Activated B cell treated with CpG ODN at 0.5 μM for 24 hours (primary cell): ENCODE measurements at regions not wholly inside any gene's neighbourhood (a gene's known extent, or its start where the extent isn't known, plus 50 kb on each side); places are given as distances from the start of the nearest gene placed in this dataset.

Experiments used
- ATAC-seq: fragments of 200-7000 bp; cut with Tn5 transposase; one replicate; pipeline ENCODE4 v1.10.0; 2021; ENCODE audit warnings: low read depth, mild to moderate bottlenecking, moderate library complexity
- CTCF ChIA-PET: fragments of 350-600 bp; sonication (Branson Sonifier 250); formaldehyde crosslinking; loops from one replicate; lab custom pipeline; 2021; ENCODE audit warnings: antibody characterized with exemption; lab: Charles Lee
- POLR2A ChIA-PET: fragments of 350-600 bp; sonication (Branson Sonifier 250); formaldehyde crosslinking; loops from one replicate; lab custom pipeline; 2021; ENCODE audit warnings: antibody characterized with exemption; lab: Charles Lee
- DNase-seq: peaks from one replicate; pipeline ENCODE4 v3.0.0; 2022
- H3K27ac Mint-ChIP-seq: one replicate; pipeline ENCODE4 v1.8.0; 2020; ENCODE audit warnings: mixed read lengths
- H3K27me3 Mint-ChIP-seq: one replicate; pipeline ENCODE4 v1.8.0; 2021; ENCODE audit warnings: mixed read lengths
- H3K36me3 Mint-ChIP-seq: one replicate; pipeline ENCODE4 v1.8.0; 2021; ENCODE audit warnings: low read depth, mixed read lengths
- H3K4me1 Mint-ChIP-seq: one replicate; pipeline ENCODE4 v1.8.0; 2021; ENCODE audit warnings: mixed read lengths
- H3K4me3 Mint-ChIP-seq: one replicate; pipeline ENCODE4 v1.8.0; 2020; ENCODE audit warnings: mild to moderate bottlenecking, mixed read lengths
- H3K9me3 Mint-ChIP-seq: one replicate; pipeline ENCODE4 v1.8.0; 2020; ENCODE audit warnings: mixed read lengths
- intact Hi-C: fragments of 100-400 bp; cut with micrococcal nuclease; formaldehyde crosslinking; loops from one replicate; pipeline ENCODE4 v1.15.1; 2024
- TF ChIP-seq, protein P1 (sequence below): fragments of 200-600 bp; IDR thresholded peaks from one replicate; pipeline ENCODE4 v1.8.0; 2022; ENCODE audit warnings: antibody characterized with exemption, mild to moderate bottlenecking

DNA sequence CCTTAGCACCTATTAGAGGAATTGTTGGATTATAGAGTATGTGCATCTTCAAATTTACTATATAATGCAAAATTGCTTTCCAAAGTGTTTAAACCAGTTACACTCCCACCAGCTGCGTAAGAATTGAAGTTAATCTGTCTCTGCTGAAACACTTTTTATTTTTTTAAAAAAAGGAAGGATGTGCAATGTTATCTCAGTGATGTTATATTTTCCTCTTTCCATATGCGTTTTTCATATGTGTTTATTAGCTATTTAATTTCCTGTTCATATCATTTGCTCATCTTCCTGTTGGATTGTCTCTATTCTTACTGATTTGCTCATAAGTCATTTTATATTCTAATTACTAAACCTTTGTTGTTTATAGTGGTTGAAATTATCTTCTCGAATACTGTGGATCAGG, 63.2 kb upstream of the RFX8 start:
- DNase-seq (no peak), ATAC-seq (no peak)
- H3K9me3 Mint-ChIP-seq, result no peaks in the 10 kb centered on the region
- no peak overlapping the region for H3K4me3 Mint-ChIP-seq
- H3K36me3 Mint-ChIP-seq, result no peaks in the 10 kb centered on the region
- no peaks in the 10 kb centered on the region for H3K27me3 Mint-ChIP-seq
- TF ChIP-seq, protein P1, sequence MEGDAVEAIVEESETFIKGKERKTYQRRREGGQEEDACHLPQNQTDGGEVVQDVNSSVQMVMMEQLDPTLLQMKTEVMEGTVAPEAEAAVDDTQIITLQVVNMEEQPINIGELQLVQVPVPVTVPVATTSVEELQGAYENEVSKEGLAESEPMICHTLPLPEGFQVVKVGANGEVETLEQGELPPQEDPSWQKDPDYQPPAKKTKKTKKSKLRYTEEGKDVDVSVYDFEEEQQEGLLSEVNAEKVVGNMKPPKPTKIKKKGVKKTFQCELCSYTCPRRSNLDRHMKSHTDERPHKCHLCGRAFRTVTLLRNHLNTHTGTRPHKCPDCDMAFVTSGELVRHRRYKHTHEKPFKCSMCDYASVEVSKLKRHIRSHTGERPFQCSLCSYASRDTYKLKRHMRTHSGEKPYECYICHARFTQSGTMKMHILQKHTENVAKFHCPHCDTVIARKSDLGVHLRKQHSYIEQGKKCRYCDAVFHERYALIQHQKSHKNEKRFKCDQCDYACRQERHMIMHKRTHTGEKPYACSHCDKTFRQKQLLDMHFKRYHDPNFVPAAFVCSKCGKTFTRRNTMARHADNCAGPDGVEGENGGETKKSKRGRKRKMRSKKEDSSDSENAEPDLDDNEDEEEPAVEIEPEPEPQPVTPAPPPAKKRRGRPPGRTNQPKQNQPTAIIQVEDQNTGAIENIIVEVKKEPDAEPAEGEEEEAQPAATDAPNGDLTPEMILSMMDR, result no peak
- ChIA-PET CTCF (no interaction called here), POLR2A (no interaction called here)
- no peak overlapping the region for H3K27ac Mint-ChIP-seq
- intact Hi-C loops, result no loop called here
- no peaks in the 10 kb centered on the region for H3K4me1 Mint-ChIP-seq

DNA sequence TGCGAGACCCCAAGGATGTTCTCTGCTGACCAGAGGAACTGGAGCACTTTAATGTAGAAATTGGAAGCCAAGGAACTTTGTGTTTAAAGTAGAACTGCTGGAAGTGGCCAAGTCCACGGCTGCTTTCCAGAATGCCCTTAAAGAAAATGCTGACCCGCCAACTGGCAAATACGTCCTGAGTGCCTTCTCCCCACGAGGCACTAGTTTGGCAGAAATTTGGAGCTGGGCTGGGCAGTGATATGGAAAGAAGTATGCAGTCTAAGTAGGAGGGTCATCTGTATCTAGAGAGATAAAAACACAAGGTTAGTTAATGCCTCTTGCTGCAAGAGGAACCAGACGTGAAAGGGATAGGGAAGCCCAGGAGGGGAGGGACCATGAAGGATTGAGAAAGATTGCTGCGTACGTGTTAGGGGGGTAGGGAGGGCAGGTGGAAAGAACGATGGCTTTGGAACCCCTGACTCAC, 59.3 kb upstream of the RFX8 start:
- H3K27me3 Mint-ChIP-seq, result no peaks in the 10 kb centered on the region
- TF ChIP-seq, protein P1, result no peak
- no peak overlapping the region for H3K4me3 Mint-ChIP-seq
- H3K36me3 Mint-ChIP-seq, result no peaks in the 10 kb centered on the region
- no peaks in the 10 kb centered on the region for H3K9me3 Mint-ChIP-seq
- H3K4me1 Mint-ChIP-seq, result no peaks in the 10 kb centered on the region
- ChIA-PET CTCF (no interaction called here), POLR2A (no interaction called here)
- no peak overlapping the region for H3K27ac Mint-ChIP-seq
- DNase-seq (no peak), ATAC-seq (no peak)
- intact Hi-C loops, result no loop called here

DNA sequence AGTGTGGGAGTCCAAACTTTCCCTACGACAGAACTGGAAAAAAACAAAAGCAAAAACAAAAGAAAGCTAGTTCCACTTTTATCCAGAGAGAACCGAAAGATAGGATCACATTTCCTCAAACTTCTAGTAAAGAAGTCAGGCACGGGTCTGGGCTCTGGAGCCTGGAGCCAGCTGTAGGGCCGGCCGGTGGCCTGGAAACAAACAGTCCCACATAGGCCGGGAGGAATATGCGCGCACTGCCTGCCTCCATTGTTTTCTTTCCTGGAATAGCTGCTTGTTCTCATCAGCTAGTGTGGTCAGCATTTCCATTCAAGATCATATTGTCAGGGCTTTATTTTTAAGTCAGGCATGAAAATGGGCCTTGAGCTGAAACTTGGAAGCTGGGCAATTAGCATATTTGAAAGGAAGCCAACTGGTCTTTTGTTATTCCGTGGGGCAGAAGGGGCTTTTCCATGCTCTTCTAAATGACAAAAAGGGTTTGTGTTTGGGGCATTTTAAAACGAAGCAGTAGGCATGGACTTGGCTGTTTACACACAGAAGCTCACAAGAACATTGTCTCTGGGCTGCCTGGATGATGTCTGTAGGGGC, 58.7 kb upstream of the RFX8 start:
- Mint-ChIP-seq H3K4me3 (no peak overlapping the region), H3K36me3 (no peaks in the 10 kb centered on the region), H3K27me3 (no peaks in the 10 kb centered on the region), H3K9me3 (no peaks in the 10 kb centered on the region), H3K27ac (no peak overlapping the region), H3K4me1 (no peaks in the 10 kb centered on the region)
- ATAC-seq (no peak), DNase-seq (no peak)
- intact Hi-C loops, result no loop called here
- ChIA-PET POLR2A (no interaction called here), CTCF (no interaction called here)
- TF ChIP-seq, protein P1, result no peak

DNA sequence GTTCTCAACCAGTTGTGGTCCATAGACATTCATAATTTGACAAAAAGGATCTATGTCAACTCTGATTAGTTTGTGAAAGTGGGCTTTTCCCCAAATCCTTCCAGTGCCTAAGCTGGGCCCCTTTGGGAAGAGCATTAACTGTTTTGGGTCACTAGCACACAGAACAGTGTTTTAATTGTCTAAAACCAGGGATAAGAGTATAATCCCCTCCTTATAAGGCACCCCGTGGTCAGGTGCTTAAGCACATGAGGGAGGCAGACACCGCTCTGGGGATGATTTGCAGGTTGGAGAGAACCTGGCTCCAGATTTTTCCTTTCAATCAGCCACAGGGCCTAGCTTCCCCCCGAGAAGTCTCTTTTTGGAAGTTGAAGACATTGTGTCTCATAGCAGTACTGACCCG, 53.6 kb upstream of the RFX8 start:
- H3K27me3 Mint-ChIP-seq, result no peaks in the 10 kb centered on the region
- H3K27ac Mint-ChIP-seq, result no peak overlapping the region
- no peak for DNase-seq
- intact Hi-C loops, result no loop called here
- H3K4me3 Mint-ChIP-seq, result no peak overlapping the region
- no peaks in the 10 kb centered on the region for H3K36me3 Mint-ChIP-seq
- TF ChIP-seq, protein P1, result no peak
- no peaks in the 10 kb centered on the region for H3K4me1 Mint-ChIP-seq
- ATAC-seq, result no peak
- ChIA-PET POLR2A (no interaction called here), CTCF (no interaction called here)
- H3K9me3 Mint-ChIP-seq, result no peaks in the 10 kb centered on the region

DNA sequence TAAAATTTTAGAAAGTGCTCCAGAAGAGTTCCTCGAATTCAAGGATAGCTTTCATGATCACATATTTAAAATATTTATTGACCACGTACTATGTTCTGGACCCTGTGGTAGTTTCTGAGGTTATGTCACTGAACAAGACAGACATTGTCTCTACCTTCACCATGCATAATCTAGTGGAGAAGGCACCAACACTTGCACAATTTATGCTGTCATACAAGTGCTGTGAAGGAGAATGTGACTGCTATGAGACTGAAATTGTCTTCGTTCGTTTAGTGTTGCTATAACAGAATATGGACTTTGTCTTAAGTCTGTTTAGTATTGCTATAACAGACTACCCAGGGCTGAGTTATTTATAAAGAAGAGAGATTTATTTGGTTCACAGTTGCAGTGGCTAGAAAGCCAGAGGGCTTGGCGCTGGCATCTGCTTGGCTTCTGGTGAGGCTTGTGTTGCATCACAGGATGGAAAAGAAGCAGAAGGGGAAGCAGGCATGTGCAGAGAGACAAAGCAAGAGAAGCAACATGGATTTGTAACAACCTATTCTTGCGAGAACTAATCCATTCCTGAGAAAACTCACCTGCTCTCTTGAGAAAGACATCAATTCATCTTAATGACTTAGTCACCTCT, 50.0 kb upstream of the RFX8 start:
- intact Hi-C loops, result no loop called here
- ChIA-PET CTCF (no interaction called here), POLR2A (no interaction called here)
- TF ChIP-seq, protein P1, result no peak
- DNase-seq (no peak), ATAC-seq (no peak)
- H3K27ac Mint-ChIP-seq, result no peak overlapping the region
- H3K27me3 Mint-ChIP-seq, result no peaks in the 10 kb centered on the region
- peaks cover 9% of the 10 kb centered on the region for H3K4me1 Mint-ChIP-seq
- H3K36me3 Mint-ChIP-seq, result no peaks in the 10 kb centered on the region
- H3K9me3 Mint-ChIP-seq, result no peaks in the 10 kb centered on the region
- H3K4me3 Mint-ChIP-seq, result no peak overlapping the region
